BE2C (cell line): ENCODE measurements at regions not wholly inside any gene's neighbourhood (a gene's known extent, or its start where the extent isn't known, plus 50 kb on each side); places are given as distances from the start of the nearest gene placed in this dataset.

Experiments used
- DNase-seq: peaks from one replicate; pipeline ENCODE4 v3.0.0-alpha.2; 2020
- H3K27me3 ChIP-seq: fragments of 250-450 bp; sonication (Bioruptor Pico); 2 replicates; pipeline ENCODE4 v1.5.1; 2020; ENCODE audit warnings: mild to moderate bottlenecking
- H3K36me3 ChIP-seq: fragments of 250-450 bp; sonication (Bioruptor Pico); 2 replicates; pipeline ENCODE4 v1.5.1; 2020; ENCODE audit warnings: mild to moderate bottlenecking
- H3K4me1 ChIP-seq: fragments of 250-450 bp; sonication (Bioruptor Pico); 2 replicates; pipeline ENCODE4 v1.5.1; 2020
- H3K4me3 ChIP-seq: 2 replicates; pipeline ENCODE4 v1.5.1; 2011; ENCODE audit warnings: low read depth, low read length
- H3K9me3 ChIP-seq: fragments of 250-450 bp; sonication (Bioruptor Pico); 2 replicates; pipeline ENCODE4 v1.5.1; 2020
- CTCF ChIP-seq: IDR thresholded peaks from 2 replicates; pipeline ENCODE4 v1.5.1; 2012; ENCODE audit warnings: mild to moderate bottlenecking, low read depth, low read length

DNA sequence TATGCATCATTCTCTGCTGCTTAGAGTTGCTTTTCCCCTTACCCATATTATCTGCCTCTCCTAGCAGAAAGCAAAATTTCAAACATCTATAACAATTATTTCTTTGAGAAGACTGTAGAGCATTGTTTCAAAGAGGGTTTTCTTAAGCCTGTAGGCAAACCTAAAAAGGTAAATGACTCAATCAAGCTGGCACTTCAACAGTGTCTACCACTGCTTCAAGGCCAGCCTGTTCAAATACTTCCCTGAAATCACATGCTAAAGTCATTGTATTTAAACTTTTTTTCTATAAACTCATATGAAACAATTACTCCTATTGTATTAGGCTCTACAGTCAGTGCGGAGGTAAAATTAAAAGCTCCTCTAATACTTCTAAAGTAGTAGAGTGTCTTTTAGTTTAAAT is 87.1 kb downstream of the OGFRL1 start:
- Histone ChIP-seq H3K27me3 (peaks cover 35% of the 10 kb centered on the region), H3K4me1 (no peaks in the 10 kb centered on the region), H3K4me3 (no peak overlapping the region), H3K36me3 (no peaks in the 10 kb centered on the region), H3K9me3 (no peaks in the 10 kb centered on the region)
- DNase-seq: no peak
- no peak for TF ChIP-seq CTCF

- Histone ChIP-seq H3K9me3 (no peaks in the 10 kb centered on the region), H3K36me3 (no peaks in the 10 kb centered on the region), H3K4me1 (no peaks in the 10 kb centered on the region), H3K4me3 (no peak overlapping the region), H3K27me3 (peaks cover 34% of the 10 kb centered on the region)
- DNase-seq: no peak
- TF ChIP-seq CTCF: no peak
These were observed 88.2 kb downstream of the OGFRL1 start for GRCh38 chr6:71376830-71377229.

GRCh38 chr6:71383476-71383875 is 94.9 kb downstream of the OGFRL1 start:
- no peak; the same call in 1 of the 2 replicates for TF ChIP-seq CTCF
- Histone ChIP-seq H3K27me3 (peaks cover 22% of the 10 kb centered on the region), H3K9me3 (no peaks in the 10 kb centered on the region), H3K4me1 (no peaks in the 10 kb centered on the region), H3K4me3 (no peak overlapping the region), H3K36me3 (no peaks in the 10 kb centered on the region)
- DNase-seq: peak; percentile 26

DNA sequence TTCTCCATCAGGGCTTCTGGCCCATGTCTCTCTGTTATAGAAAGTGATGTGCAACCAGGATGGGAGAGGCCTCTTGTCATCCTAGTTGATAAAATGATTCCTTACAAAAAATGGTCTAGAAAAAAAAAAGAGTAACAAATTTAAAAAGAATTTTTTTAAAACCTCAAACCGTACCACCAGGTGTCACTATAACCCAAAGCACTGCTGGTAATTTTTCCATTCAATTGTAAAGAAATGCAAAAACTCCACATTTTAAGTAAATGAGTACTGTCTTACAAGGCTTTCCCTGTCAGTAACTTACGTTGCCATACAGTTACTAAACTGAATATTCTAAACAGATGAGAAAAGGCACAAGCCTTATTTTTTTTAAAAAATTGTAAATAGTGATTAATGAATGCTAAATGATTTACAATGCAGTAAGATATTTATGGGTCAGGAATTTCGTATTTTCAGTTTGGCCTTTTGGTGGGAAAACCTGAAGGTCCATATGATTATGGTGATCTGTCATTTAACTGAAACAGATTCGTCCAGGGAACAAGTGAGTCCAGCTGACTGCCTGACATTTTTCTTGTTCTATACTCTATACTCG is 95.4 kb downstream of the OGFRL1 start:
- H3K9me3 ChIP-seq: no peaks in the 10 kb centered on the region
- no peaks in the 10 kb centered on the region for H3K36me3 ChIP-seq
- peak; percentile 61 for TF ChIP-seq CTCF
- H3K4me3 ChIP-seq: no peak overlapping the region
- no peaks in the 10 kb centered on the region for H3K4me1 ChIP-seq
- H3K27me3 ChIP-seq: peaks cover 23% of the 10 kb centered on the region
- no peak for DNase-seq

DNA sequence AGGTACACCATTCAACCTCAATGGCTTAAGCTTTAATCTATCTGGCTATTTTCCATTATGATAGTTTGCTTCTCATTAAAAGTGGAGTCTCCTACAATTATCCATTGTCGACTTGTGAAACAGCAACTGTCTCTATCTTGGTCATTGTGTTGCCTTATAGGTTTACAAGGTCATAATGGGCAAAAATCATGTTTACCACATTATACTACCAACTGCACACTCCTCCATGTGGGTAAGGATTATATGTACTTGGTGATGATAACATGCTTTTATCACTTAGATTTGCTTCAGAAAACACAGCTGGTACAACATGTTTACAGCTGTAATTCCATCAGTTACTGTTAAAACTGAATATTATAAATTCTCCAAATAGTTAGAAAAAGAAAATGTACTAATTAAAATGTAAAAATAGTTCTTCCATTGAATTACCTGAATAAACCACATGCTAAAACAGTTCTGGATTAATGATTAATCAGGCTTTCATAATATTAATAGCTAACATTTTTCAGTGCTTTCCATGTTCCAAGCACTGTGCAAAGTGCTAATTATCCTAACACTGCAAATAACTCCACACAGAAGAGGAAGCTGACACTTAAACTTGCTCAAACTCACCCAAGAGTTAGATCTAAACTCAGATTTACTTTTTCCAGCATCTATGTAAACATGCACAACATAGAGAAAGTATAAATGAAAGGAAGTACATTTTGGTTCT is 96.7 kb downstream of the OGFRL1 start:
- Histone ChIP-seq H3K9me3 (no peaks in the 10 kb centered on the region), H3K36me3 (no peaks in the 10 kb centered on the region), H3K27me3 (peaks cover 22% of the 10 kb centered on the region), H3K4me1 (no peaks in the 10 kb centered on the region), H3K4me3 (no peak overlapping the region)
- no peak for DNase-seq
- TF ChIP-seq CTCF: no peak

GRCh38 chr6:71386215-71386614 is 97.6 kb downstream of the OGFRL1 start:
- Histone ChIP-seq H3K4me1 (no peaks in the 10 kb centered on the region), H3K9me3 (no peaks in the 10 kb centered on the region), H3K36me3 (no peaks in the 10 kb centered on the region), H3K27me3 (peaks cover 19% of the 10 kb centered on the region), H3K4me3 (no peak overlapping the region)
- no peak for DNase-seq
- no peak for TF ChIP-seq CTCF
